ENCODE measurements at regions not wholly inside any gene's neighbourhood (a gene's known extent, or its start where the extent isn't known, plus 50 kb on each side); places are given as distances from the start of the nearest gene placed in this dataset.

DNA sequence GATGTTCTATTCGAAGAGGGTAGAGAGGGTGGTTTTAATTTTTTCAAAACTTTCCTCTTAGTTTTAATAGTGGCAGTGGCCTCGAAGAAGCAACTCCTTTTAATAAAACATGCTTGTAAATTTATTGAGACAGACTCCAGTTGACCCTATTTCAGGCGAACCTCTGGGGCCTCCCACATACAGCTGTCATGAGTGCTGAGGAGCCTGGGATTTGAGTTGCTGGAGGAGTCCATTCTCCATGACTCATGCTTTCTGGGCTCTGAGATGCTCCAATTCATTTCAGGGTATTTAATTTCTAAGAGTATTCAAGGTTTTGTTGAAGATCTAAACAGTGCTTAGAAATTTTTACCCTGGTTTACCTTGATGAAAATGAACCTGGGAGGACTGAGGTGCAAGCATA is 580.4 kb downstream of the CBLN4 start:
- WGBS, 2 experiments (ENCODE audit: insufficient coverage in 1 of 2, insufficient read length in 1 of 2), result 81 to 100% methylated on average over 1 to 3 of the region's 3 CpGs
- Mint-ChIP-seq H3K27ac (no peak overlapping the region), H3K36me3 (ENCODE audit: low read depth) (no peaks in the 10 kb centered on the region), H3K27me3 (ENCODE audit: insufficient read depth) (peaks cover 62% of the 10 kb centered on the region), H3K4me3 (no peak overlapping the region), H3K4me1 (peaks cover 21% of the 10 kb centered on the region), H3K9me3 (peaks cover 5% of the 10 kb centered on the region)
- no peak overlapping the region for H3K4me3 ChIP-seq (ENCODE audit: low read length)
- H3K27ac ChIP-seq (ENCODE audit: low read depth, low read length), result no peak overlapping the region
- no peaks in the 10 kb centered on the region for H3K36me3 ChIP-seq (ENCODE audit: control insufficient read depth, insufficient read depth, low read length)
- no peaks in the 10 kb centered on the region for H3K4me1 ChIP-seq (ENCODE audit: control insufficient read depth, insufficient read depth, low read length)
- peaks cover 15% of the 10 kb centered on the region for H3K9me3 ChIP-seq (ENCODE audit: control insufficient read depth, low read length)
- H3K27me3 ChIP-seq (ENCODE audit: control insufficient read depth, insufficient read depth, low read length, poor library complexity, severe bottlenecking), result peaks cover 26% of the 10 kb centered on the region
- no peak for DNase-seq
- TF ChIP-seq, protein P1, sequence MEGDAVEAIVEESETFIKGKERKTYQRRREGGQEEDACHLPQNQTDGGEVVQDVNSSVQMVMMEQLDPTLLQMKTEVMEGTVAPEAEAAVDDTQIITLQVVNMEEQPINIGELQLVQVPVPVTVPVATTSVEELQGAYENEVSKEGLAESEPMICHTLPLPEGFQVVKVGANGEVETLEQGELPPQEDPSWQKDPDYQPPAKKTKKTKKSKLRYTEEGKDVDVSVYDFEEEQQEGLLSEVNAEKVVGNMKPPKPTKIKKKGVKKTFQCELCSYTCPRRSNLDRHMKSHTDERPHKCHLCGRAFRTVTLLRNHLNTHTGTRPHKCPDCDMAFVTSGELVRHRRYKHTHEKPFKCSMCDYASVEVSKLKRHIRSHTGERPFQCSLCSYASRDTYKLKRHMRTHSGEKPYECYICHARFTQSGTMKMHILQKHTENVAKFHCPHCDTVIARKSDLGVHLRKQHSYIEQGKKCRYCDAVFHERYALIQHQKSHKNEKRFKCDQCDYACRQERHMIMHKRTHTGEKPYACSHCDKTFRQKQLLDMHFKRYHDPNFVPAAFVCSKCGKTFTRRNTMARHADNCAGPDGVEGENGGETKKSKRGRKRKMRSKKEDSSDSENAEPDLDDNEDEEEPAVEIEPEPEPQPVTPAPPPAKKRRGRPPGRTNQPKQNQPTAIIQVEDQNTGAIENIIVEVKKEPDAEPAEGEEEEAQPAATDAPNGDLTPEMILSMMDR (conservative IDR thresholded peaks at IDR 0.05), result no peak
- H3K9ac ChIP-seq (ENCODE audit: extremely low read depth, low read length, poor library complexity, severe bottlenecking), result no peak overlapping the region

DNA sequence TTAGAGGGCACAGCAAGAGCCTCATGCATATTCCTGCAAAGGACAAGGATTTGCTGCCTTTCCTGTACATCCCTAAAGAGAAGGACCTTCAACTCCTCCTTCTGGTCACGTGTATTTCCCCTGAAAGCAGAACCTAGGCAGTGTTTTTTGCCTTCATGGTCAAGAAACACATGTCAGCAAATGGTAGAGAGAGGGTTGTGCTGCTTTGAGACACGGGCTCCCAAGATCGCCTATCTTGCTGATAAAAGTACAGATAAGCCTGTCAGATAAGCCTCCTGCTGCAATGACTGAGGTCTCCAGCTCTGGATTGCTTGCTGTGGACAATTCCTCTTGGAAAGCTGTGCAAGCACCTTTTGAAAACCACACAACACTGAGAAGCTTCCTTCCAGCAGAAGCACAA is 580.8 kb downstream of the CBLN4 start:
- Mint-ChIP-seq H3K27ac (no peak overlapping the region), H3K36me3 (ENCODE audit: low read depth) (no peaks in the 10 kb centered on the region), H3K4me3 (no peak overlapping the region), H3K9me3 (peaks cover 5% of the 10 kb centered on the region), H3K4me1 (peaks cover 18% of the 10 kb centered on the region), H3K27me3 (ENCODE audit: insufficient read depth) (peaks cover 63% of the 10 kb centered on the region)
- TF ChIP-seq, protein P1 (conservative IDR thresholded peaks at IDR 0.05), result no peak
- Histone ChIP-seq H3K36me3 (ENCODE audit: control insufficient read depth, insufficient read depth, low read length) (no peaks in the 10 kb centered on the region), H3K9me3 (ENCODE audit: control insufficient read depth, low read length) (peaks cover 15% of the 10 kb centered on the region), H3K27ac (ENCODE audit: low read depth, low read length) (no peak overlapping the region), H3K4me1 (ENCODE audit: control insufficient read depth, insufficient read depth, low read length) (no peaks in the 10 kb centered on the region), H3K9ac (ENCODE audit: extremely low read depth, low read length, poor library complexity, severe bottlenecking) (no peak overlapping the region), H3K27me3 (ENCODE audit: control insufficient read depth, insufficient read depth, low read length, poor library complexity, severe bottlenecking) (peaks cover 28% of the 10 kb centered on the region), H3K4me3 (ENCODE audit: low read length) (no peak overlapping the region)
- 41 to 83% methylated on average over 2 to 3 of the region's 3 CpGs for WGBS, 2 experiments (ENCODE audit: insufficient coverage in 1 of 2, insufficient read length in 1 of 2)
- no peak for DNase-seq

DNA sequence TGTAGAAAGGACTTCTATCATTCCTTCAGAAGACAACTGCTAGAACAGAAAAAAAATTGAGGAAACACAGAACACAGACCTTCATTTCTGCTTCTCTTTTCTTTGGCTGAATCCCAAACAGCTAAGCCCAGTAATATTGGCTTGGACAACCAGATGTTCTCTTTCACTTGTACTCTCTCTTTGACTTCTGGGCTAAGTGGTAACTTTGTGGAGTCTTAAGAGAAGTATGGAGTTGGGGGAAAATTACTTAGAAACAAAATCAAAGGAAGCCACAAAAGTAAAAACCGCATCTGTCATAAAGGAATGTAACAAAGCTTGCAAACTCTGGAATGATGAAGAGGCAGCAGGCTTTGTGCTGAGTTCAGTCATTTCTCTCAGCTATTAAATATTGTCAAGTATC is 587.5 kb downstream of the CBLN4 start:
- H3K27me3 Mint-ChIP-seq (ENCODE audit: insufficient read depth), result peaks cover 48% of the 10 kb centered on the region
- H3K4me3 ChIP-seq (ENCODE audit: low read length), result no peak overlapping the region
- H3K36me3 ChIP-seq (ENCODE audit: control insufficient read depth, insufficient read depth, low read length), result no peaks in the 10 kb centered on the region
- no peak for DNase-seq
- no peak overlapping the region for H3K27ac ChIP-seq (ENCODE audit: low read depth, low read length)
- no peak overlapping the region for H3K9ac ChIP-seq (ENCODE audit: extremely low read depth, low read length, poor library complexity, severe bottlenecking)
- H3K9me3 ChIP-seq (ENCODE audit: control insufficient read depth, low read length), result peaks cover 14% of the 10 kb centered on the region
- H3K27ac Mint-ChIP-seq, result no peak overlapping the region
- TF ChIP-seq, protein P1 (conservative IDR thresholded peaks at IDR 0.05), result no peak
- 52 to 60% methylated on average over 1 of the region's 1 CpG for WGBS, 2 experiments (ENCODE audit: insufficient coverage in 1 of 2, insufficient read length in 1 of 2)
- peaks cover 36% of the 10 kb centered on the region for H3K27me3 ChIP-seq (ENCODE audit: control insufficient read depth, insufficient read depth, low read length, poor library complexity, severe bottlenecking)
- H3K36me3 Mint-ChIP-seq (ENCODE audit: low read depth), result no peaks in the 10 kb centered on the region
- no peaks in the 10 kb centered on the region for H3K4me1 ChIP-seq (ENCODE audit: control insufficient read depth, insufficient read depth, low read length)
- H3K4me1 Mint-ChIP-seq, result peaks cover 11% of the 10 kb centered on the region
- peaks cover 5% of the 10 kb centered on the region for H3K9me3 Mint-ChIP-seq
- no peak overlapping the region for H3K4me3 Mint-ChIP-seq

All from endodermal cell (in vitro differentiated cells).